ENCODE measurements at regions not wholly inside any gene's neighbourhood (a gene's known extent, or its start where the extent isn't known, plus 50 kb on each side); places are given as distances from the start of the nearest gene placed in this dataset.

- TF ChIP-seq GATA3 (IDR thresholded peaks at IDR 0.05; ENCODE audit: low read depth, low read length), result no peak
- TF ChIP-seq GATA2 (IDR thresholded peaks at IDR 0.05; ENCODE audit: low read depth, low read length), result no peak
Measured at GRCh38 chr14:38669027-38669426, 413.1 kb upstream of the CLEC14A start.

All from SH-SY5Y (cell line).